Endothelial cell of umbilical vein (primary cell): ENCODE measurements at regions not wholly inside any gene's neighbourhood (a gene's known extent, or its start where the extent isn't known, plus 50 kb on each side); places are given as distances from the start of the nearest gene placed in this dataset.

Experiments
- BruUV-seq: library from RNA; stranded (reverse); fragments of 400-500 nt; replicated peaks from 2 replicates; lab custom pipeline; 2021; lab: Mats Ljungman, UMichigan
- CTCF ChIA-PET: fragments of 300-600, 350-600 bp; sonication (Branson Sonifier 250); formaldehyde crosslinking; loops from one replicate; lab custom pipeline; 2021; ENCODE audit warnings: antibody characterized with exemption, inconsistent platforms; lab: Charles Lee
- POLR2A ChIA-PET: fragments of 300-600, 350-600 bp; sonication (Branson Sonifier 250); formaldehyde crosslinking; loops from one replicate; lab custom pipeline; 2021; ENCODE audit warnings: antibody characterized with exemption, inconsistent platforms; lab: Charles Lee
- DNase-seq: peaks from one replicate; pipeline ENCODE4 v3.0.0-alpha.2; 2011; ENCODE audit warnings: low read depth, low spot score
- FAIRE-seq: peaks from 2 replicates; lab custom pipeline; 2011; peaks lifted over from hg19 to GRCh38; lab: Jason Lieb, UNC
- H2AFZ ChIP-seq: 2 replicates; pipeline ENCODE4 v1.6.0; 2012; ENCODE audit warnings: low read depth, low read length, control low read depth, inconsistent platforms
- H3K27ac ChIP-seq: 2 replicates; pipeline ENCODE4 v1.5.1; 2011; ENCODE audit warnings: low read depth, mild to moderate bottlenecking, control low read depth, low read length, moderate library complexity; ENCODE audit not compliant: insufficient read depth
- H3K27me3 ChIP-seq, 2 experiments: 2 replicates each; pipeline versions ENCODE4 v1.6.0 to v1.6.1; 2011; ENCODE audit warnings: low read length in 2 of 2, mixed read lengths in 1 of 2; ENCODE audit not compliant: control insufficient read depth in 2 of 2, insufficient read depth in 2 of 2
- H3K36me3 ChIP-seq, 2 experiments: 2 replicates in 1 of 2; 3 replicates in 1 of 2; pipeline ENCODE4 v1.5.1; 2011; ENCODE audit warnings: low read length in 2 of 2, mild to moderate bottlenecking in 1 of 2, moderate library complexity in 1 of 2; ENCODE audit not compliant: control insufficient read depth in 2 of 2, insufficient read depth in 2 of 2; ENCODE audit errors: extremely low read depth in 1 of 2
- H3K4me1 ChIP-seq: 3 replicates; pipeline ENCODE4 v1.5.1; 2011; ENCODE audit warnings: mild to moderate bottlenecking, low read length; ENCODE audit not compliant: control insufficient read depth, insufficient read depth; ENCODE audit errors: extremely low read depth
- H3K4me2 ChIP-seq: 2 replicates; pipeline ENCODE4 v1.6.1; 2011; ENCODE audit warnings: low read length, control low read depth, mixed read lengths; ENCODE audit not compliant: insufficient read depth
- H3K4me3 ChIP-seq, 3 experiments: fragments of 200-600 bp in 1 of 3; sonication (generic), shearing (Covaris generic) in 1 of 3; replicated peaks in 1 of 3; 2 replicates each; pipeline ENCODE4 v1.5.1; 2011 to 2016; ENCODE audit warnings: control low read depth in 3 of 3, low read length in 3 of 3, mild to moderate bottlenecking in 2 of 3, inconsistent platforms in 1 of 3, low read depth in 1 of 3, moderate library complexity in 1 of 3; ENCODE audit not compliant: insufficient read depth in 1 of 3
- H3K79me2 ChIP-seq: 2 replicates; pipeline ENCODE4 v1.6.0; 2012; ENCODE audit warnings: low read length, inconsistent platforms; ENCODE audit not compliant: control insufficient read depth, insufficient read depth
- H3K9ac ChIP-seq: replicated peaks from 2 replicates; pipeline ENCODE3; 2011; ENCODE audit warnings: low read length, control low read depth; ENCODE audit not compliant: insufficient read depth; ENCODE audit errors: extremely low read depth
- H3K9me1 ChIP-seq: replicated peaks from 3 replicates; pipeline ENCODE4 v1.6.0; 2011; ENCODE audit warnings: mild to moderate bottlenecking, low read length; ENCODE audit not compliant: control insufficient read depth, insufficient read depth; ENCODE audit errors: extremely low read depth
- H3K9me3 ChIP-seq: replicated peaks from 2 replicates; pipeline ENCODE4 v1.5.1; 2012; ENCODE audit warnings: low read length, inconsistent platforms; ENCODE audit not compliant: control insufficient read depth, insufficient read depth
- H4K20me1 ChIP-seq: replicated peaks from 2 replicates; pipeline ENCODE3; 2011; ENCODE audit warnings: mild to moderate bottlenecking, low read length; ENCODE audit not compliant: control insufficient read depth, insufficient read depth; ENCODE audit errors: extremely low read depth
- CTCF ChIP-seq, 2 donors: IDR thresholded peaks; 1 replicate in 1 of 2; 2 replicates in 1 of 2; pipeline ENCODE4 v1.5.1; 2011; ENCODE audit warnings: low read length in 2 of 2, mild to moderate bottlenecking in 2 of 2, moderate library complexity in 2 of 2, control low read depth in 1 of 2, inconsistent platforms in 1 of 2, low read depth in 1 of 2; ENCODE audit not compliant: insufficient read depth in 1 of 2; ENCODE audit errors: extremely low read depth in 1 of 2
- EZH2 ChIP-seq: IDR thresholded peaks from 2 replicates; pipeline ENCODE4 v1.6.1; 2012; ENCODE audit warnings: borderline replicate concordance, low read depth, mild to moderate bottlenecking, moderate library complexity, low read length, inconsistent platforms; ENCODE audit not compliant: severe bottlenecking
- FOS ChIP-seq: IDR thresholded peaks from 2 replicates; pipeline ENCODE4 v1.6.1; 2011; ENCODE audit warnings: mild to moderate bottlenecking, low read length, moderate library complexity, borderline replicate concordance; ENCODE audit not compliant: insufficient read depth
- JUN ChIP-seq: IDR thresholded peaks from 2 replicates; pipeline ENCODE4 v1.6.1; 2011; ENCODE audit warnings: borderline replicate concordance, low read depth; ENCODE audit not compliant: insufficient read length, insufficient read depth
- MAX ChIP-seq: IDR thresholded peaks from 2 replicates; pipeline ENCODE4 v1.6.1; 2011; ENCODE audit not compliant: insufficient read depth, insufficient read length
- MYC ChIP-seq: IDR thresholded peaks from one replicate; pipeline ENCODE4 v1.6.1; 2011; ENCODE audit warnings: mild to moderate bottlenecking, low read depth, low read length
- POLR2A ChIP-seq: IDR thresholded peaks from 2 replicates; pipeline ENCODE4 v1.6.1; 2012; ENCODE audit warnings: low read depth, mild to moderate bottlenecking, control low read depth, low read length
- POLR2AphosphoS5 ChIP-seq: IDR thresholded peaks from 2 replicates; pipeline ENCODE4 v1.6.1; 2012; ENCODE audit warnings: low read depth, mild to moderate bottlenecking, control low read depth, low read length, moderate library complexity; ENCODE audit not compliant: insufficient read depth
- dilution Hi-C: fragments of 300-500 bp; cut with MboI; formaldehyde crosslinking; loops from one replicate; pipeline ENCODE4 v1.15.0; 2019; ENCODE audit warnings: low sequenced_read_pairs; ENCODE audit not compliant: extremely low pct_ligation_motif_present
- intact Hi-C: fragments of 100-400 bp; cut with micrococcal nuclease; formaldehyde crosslinking; loops from one replicate; pipeline ENCODE4 v1.10.0; 2022

GRCh38 chr6:15809367-15809766 lies 146.5 kb upstream of the DTNBP1 start:
- no TSS peak for BruUV-seq
- H3K9ac ChIP-seq, result no peak overlapping the region
- H3K27ac ChIP-seq, result no peak overlapping the region
- H4K20me1 ChIP-seq, result no peaks in the 10 kb centered on the region
- intact Hi-C loops (no loop called here), dilution Hi-C loops (no loop called here)
- no peak for FAIRE-seq
- DNase-seq, result no peak
- POLR2A ChIA-PET, result no interaction called here
- H3K27me3 ChIP-seq, result peaks cover 0 to 3% of the 10 kb centered on the region in 2 experiments
- no peaks in the 10 kb centered on the region for H3K9me1 ChIP-seq
- no peaks in the 10 kb centered on the region for H3K4me1 ChIP-seq
- H3K4me3 ChIP-seq, result no peak overlapping the region
- CTCF ChIA-PET, result no interaction called here
- H3K79me2 ChIP-seq, result no peaks in the 10 kb centered on the region
- no peaks in the 10 kb centered on the region for H3K36me3 ChIP-seq
- TF ChIP-seq POLR2A (no peak), FOS (no peak), MAX (no peak), EZH2 (no peak), MYC (no peak), POLR2AphosphoS5 (no peak), JUN (no peak), CTCF (IDR thresholded peaks at IDR 0.05; ENCODE audit: extremely low read depth in 1 of 2, insufficient read depth in 1 of 2, low read depth in 1 of 2, low read length in 2 of 2) (no peak)
- H3K9me3 ChIP-seq, result no peaks in the 10 kb centered on the region
- no peak overlapping the region for H3K4me2 ChIP-seq
- H2AFZ ChIP-seq, result no peak overlapping the region
